RPMI8226 (cell line): ENCODE measurements at regions not wholly inside any gene's neighbourhood (a gene's known extent, or its start where the extent isn't known, plus 50 kb on each side); places are given as distances from the start of the nearest gene placed in this dataset.
"Not testable (repeated sequence)": the region's sequence is repeated elsewhere in the genome, so short reads cannot be mapped to it uniquely, and the experiment has no call there.

Experiments used
- DNase-seq: peaks from one replicate; pipeline ENCODE4 v3.0.0-alpha.2; 2015

GRCh38 chr12:19779395-19780056 lies 340.2 kb downstream of the AEBP2 start:
- DNase-seq = no peak

DNA sequence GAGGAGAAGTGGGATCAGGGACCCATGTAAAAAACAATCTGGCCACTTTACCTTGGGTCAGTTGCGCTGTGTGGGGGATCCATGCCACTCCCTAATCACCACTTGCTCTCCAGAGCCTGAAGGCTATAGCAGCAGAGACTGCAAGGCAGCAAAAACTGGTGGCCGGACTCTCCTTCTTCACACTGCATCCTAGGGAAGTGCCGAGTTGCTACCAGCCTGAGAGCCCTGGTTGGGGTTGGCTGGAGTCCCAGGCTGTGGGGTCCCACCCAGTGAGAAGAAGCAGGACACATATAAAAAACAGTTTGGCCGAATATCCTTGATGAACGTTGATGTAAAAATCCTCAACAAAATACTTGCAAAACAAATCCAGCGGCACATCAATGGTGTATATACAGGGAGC lies 341.2 kb downstream of the AEBP2 start:
- no peak for DNase-seq

- no peak for DNase-seq
These were observed 344.5 kb downstream of the AEBP2 start for GRCh38 chr12:19783547-19784444.

DNA sequence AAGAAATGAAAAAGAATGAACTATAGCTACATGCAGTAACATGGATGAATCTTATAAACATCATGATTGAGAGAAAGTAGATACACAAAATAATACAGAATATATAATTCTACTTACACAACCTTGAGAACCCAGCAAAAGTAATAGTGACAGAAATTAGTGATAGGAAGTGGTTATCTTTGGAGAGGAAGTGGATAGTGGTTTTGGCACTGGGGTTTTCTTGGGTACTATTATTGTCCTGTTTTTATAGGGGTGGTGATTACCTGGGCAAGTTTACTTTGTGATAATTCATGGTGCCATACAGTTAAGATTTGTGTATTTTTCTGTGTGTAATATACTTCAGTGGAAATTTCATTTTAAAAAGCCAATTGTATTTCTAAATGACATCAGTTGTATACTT lies 352.7 kb downstream of the AEBP2 start:
- DNase-seq = no peak

- no peak for DNase-seq
These were observed 354.8 kb downstream of the AEBP2 start for GRCh38 chr12:19794116-19794515.

DNA sequence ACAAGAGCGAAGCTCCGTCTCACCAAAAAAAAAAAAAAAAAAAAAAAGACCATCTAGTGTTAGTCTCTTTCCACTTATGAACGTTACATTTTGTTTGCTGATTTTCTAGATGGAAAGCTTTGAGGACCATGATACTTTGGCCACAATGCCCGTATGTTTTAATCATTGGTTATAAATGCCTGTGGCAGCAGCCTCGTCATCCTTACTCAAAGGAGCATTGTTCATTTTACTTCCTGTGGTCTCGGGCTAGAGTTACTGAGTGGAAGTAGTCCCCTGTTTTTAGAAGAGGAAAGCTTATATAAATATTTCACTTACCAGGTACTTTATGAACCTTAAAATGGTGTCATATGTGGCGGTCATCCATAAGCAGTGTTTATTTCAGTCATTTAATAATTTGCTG lies 359.9 kb downstream of the AEBP2 start:
- no peak for DNase-seq

DNA sequence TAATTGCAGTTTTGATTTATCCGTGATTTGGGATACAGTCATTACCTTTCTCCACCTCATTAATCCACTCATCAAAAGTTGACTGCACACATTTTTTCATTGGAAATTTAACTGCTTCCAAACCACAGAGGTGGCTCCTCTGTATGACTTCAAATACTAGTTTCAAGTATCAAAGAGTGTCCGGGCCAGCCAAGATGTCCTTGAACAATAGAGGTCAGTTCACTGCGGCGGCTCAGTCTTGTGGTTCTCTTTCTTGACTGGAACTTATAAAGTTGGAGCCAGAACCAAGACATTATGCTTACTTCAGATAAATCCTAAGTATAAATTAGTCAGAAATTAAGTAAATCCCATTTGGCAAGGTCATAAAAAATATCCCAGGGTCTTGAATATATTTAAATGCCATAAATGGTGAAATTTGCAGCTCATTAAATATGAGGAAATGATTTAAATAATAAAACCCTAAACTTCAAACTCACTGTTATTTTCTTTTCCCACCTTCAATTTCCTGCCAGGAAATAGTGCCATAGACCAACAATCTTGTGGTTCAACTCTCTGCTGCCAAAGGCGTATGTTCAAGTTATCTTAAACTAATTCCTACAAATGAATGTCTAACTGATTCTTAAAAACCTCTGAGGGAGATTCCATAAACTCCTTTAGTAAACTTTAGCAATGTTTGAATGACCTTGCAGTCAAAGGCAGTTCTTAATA lies 360.8 kb downstream of the AEBP2 start:
- no peak for DNase-seq

DNA sequence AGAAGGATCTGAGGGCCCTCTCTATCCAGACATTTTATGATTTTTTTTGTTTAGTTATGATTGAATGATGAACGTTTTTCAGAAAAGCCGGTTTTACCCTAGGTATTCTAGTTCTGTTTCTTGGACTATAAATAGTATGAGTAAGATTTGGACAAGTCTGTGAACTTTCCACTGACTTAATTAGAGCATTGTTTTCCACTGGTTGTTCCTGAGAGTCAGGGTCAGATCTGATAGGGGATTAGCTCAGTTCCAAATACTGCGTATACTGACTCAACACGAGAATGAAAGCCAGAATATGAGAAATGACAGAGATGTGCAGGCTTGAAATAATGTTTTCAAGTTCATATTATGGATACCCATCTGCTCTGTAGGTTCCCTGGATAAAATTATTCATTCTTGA lies 361.6 kb downstream of the AEBP2 start:
- DNase-seq = no peak

GRCh38 chr12:19801941-19802340 lies 362.6 kb downstream of the AEBP2 start:
- no peak for DNase-seq

GRCh38 chr12:19802915-19803314 lies 363.6 kb downstream of the AEBP2 start:
- no peak for DNase-seq

GRCh38 chr12:19804737-19805136 lies 365.4 kb downstream of the AEBP2 start:
- DNase-seq = no peak

DNA sequence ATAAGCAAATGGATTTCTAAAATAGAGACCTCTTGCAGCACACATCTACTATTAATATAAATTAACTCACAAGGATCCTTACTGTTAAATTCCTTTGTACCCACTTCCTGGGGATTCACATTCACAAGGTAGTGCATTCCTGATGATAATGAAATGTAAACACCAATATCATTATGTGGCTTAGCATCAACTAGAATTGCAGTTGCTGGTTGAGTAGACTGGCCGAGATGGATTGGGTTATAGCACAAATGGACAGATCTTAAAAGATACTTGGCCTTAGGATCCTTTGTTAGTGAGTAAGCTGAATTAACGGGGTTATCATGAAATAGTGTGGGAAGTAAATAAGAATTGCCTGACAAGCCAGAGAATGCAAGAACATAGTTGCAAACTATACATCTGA lies 369.1 kb downstream of the AEBP2 start:
- DNase-seq = no peak

DNA sequence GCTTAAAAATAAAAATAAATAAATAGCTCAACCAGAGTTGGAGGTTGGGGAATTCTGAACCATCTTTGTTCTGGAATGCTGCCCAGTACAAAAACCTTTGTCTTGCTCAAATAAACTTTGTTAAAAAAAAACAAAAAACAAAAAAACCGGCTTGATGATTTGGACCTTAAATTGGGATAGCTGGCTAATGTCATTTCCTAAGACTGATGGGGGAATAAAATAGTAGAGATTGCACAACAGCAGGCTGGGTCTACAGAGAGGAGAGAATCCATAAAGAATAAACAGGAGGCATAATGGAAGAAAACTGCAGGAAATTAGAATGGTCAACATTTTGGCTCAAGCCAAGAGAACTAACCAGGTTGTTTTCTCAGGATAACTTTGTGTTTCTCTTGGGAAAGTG lies 370.9 kb downstream of the AEBP2 start:
- no peak for DNase-seq

DNA sequence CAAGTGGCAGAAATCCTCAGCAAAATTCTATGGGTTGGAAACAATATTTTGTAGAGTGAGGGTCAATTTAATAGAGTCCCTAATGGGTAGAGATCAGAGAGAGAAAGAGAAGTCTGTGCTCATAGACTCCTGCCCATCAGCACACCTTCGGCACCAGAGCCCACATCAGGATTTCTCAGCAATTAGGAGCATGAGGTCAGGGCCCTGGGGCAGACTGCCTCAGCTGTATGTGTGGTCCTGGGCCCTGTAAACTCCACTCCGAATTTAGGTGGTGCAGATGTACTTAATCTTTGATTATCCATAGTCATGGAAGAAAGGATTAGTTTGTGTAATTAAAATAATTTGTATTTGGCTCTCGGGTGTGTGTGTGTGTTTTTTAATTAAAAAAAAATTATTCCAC lies 372.6 kb downstream of the AEBP2 start:
- DNase-seq = no peak

- no peak for DNase-seq
These were observed 379.9 kb downstream of the AEBP2 start for GRCh38 chr12:19819231-19819630.

GRCh38 chr12:19822476-19822875 lies 383.2 kb downstream of the AEBP2 start:
- no peak for DNase-seq

DNA sequence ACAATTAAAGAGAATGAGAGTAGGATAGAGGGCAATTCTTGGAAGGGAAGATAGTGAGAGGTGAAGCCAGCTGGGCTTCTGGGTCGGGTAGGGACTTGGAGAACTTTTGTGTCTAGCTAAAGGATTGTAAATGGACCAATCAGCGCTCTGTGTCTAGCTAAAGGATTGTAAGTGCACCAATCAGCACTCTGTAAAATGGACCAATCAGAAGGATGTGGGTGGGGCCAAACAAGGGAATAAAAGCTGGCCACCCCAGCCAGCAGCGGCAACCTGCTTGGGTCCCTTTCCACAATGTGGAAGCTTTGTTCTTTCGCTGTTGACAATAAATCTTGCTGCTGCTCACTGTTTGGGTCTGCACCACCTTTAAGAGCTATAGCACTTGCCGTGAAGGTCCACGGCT lies 384.0 kb downstream of the AEBP2 start:
- not testable (repeated sequence) for DNase-seq

DNA sequence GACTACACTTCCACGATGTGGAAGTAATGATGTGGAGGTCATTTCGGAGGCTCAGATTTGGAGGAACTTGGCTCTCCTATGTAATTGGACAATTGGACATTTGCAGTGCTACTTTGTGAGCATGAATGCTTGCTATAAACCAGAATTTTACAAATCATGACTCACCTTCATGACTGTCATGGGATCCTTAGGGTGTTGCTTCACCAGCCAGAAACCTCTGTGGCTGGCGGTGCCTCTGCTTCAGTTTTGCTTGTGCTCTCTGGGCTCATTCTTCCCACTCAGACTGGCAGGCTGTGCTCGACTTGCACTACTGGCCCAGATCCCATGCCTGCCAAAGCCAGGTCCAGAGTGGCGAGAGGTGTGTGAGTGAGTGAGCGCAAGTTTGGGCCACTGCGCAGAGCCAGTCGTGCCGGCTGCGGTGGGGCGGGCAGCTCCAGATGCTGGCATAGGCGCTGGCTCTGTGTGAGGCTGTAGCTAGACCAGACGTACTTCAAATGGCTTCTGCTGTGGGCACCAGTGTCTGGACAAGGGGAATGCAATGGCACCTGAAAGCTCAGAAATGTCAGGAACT lies 387.8 kb downstream of the AEBP2 start:
- DNase-seq = no peak

DNA sequence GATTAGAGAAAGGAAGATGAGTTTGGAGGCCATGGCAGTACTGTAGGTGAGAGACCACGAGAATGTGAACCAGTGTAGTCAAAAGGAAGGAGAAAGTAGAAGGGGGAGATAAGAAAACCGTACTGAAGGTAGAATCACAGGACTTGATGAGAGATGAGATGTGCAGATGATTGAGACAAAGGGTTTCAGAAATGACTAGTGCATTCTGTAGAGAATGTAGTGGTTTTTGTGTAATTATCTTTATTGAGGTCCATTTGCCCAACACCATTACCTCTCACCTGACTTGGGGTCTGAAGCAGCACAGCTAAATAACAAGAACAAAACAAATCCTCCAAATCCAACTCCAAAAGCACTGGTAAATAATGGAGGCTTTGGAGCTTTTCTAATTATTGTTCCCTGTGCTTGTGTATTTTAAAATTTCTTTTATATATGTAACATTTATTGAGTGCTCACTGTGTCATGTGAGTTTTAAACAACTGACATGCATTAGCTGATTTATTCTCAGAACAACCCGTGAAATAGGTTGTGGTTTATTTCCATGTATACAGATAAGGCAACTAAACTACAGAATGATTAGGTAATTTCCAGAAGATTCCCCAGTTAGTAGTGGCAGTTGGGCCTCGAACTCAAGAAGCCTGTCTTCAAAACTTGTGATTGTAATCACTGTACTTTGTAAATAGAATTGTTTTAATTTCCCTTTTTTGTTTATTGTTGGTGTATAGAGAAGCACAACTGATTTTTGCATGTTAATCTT lies 390.0 kb downstream of the AEBP2 start:
- no peak for DNase-seq

- DNase-seq = no peak
These were observed 391.2 kb downstream of the AEBP2 start for GRCh38 chr12:19830446-19830845.

- no peak for DNase-seq
These were observed 394.6 kb downstream of the AEBP2 start for GRCh38 chr12:19833775-19834501.

GRCh38 chr12:19834592-19834991 lies 395.3 kb downstream of the AEBP2 start:
- DNase-seq = no peak
